Epithelial cell of prostate (primary cell): ENCODE measurements at regions not wholly inside any gene's neighbourhood (a gene's known extent, or its start where the extent isn't known, plus 50 kb on each side); places are given as distances from the start of the nearest gene placed in this dataset.

ENCODE experiments used
- DNase-seq: peaks from one replicate; pipeline ENCODE4 v3.0.0-alpha.2; 2011; ENCODE audit warnings: low read depth, low spot score
- H3K27ac ChIP-seq: fragments of 450-650 bp; 2 replicates; pipeline ENCODE4 v1.5.1; 2017; ENCODE audit warnings: mild to moderate bottlenecking

GRCh38 chr9:84567805-84568204 lies 101.7 kb upstream of the NTRK2 start:
- DNase-seq = no peak
- H3K27ac ChIP-seq = no peak overlapping the region

- no peak for DNase-seq
- H3K27ac ChIP-seq = no peak overlapping the region
Observed at GRCh38 chr9:84570482-84571154, 98.9 kb upstream of the NTRK2 start.

- H3K27ac ChIP-seq = no peak overlapping the region
- DNase-seq = no peak
Observed at GRCh38 chr9:84573083-84573482, 96.4 kb upstream of the NTRK2 start.

- no peak for DNase-seq
Observed at GRCh38 chr9:84575705-84576104, 93.8 kb upstream of the NTRK2 start.

GRCh38 chr9:84583866-84584265 lies 85.7 kb upstream of the NTRK2 start:
- no peak for DNase-seq
- no peak overlapping the region for H3K27ac ChIP-seq

More at GRCh38 chr9:84575705-84576104, 93.8 kb upstream of the NTRK2 start:
- no peak overlapping the region for H3K27ac ChIP-seq

- DNase-seq = no peak
- H3K27ac ChIP-seq = no peak overlapping the region
Observed at GRCh38 chr9:84586662-84587061, 82.9 kb upstream of the NTRK2 start.

- H3K27ac ChIP-seq = no peak overlapping the region
- no peak for DNase-seq
Observed at GRCh38 chr9:84587153-84587552, 82.4 kb upstream of the NTRK2 start.

- no peak overlapping the region for H3K27ac ChIP-seq
- no peak for DNase-seq
Observed at GRCh38 chr9:84589542-84589941, 80.0 kb upstream of the NTRK2 start.

GRCh38 chr9:84590706-84591105 lies 78.8 kb upstream of the NTRK2 start:
- no peak overlapping the region for H3K27ac ChIP-seq
- no peak for DNase-seq

GRCh38 chr9:84592918-84593317 lies 76.6 kb upstream of the NTRK2 start:
- no peak for DNase-seq
- no peak overlapping the region for H3K27ac ChIP-seq

- no peak overlapping the region for H3K27ac ChIP-seq
- DNase-seq = no peak
Observed at GRCh38 chr9:84593352-84593751, 76.2 kb upstream of the NTRK2 start.

- DNase-seq = no peak
- H3K27ac ChIP-seq = no peak overlapping the region
Observed at GRCh38 chr9:84597131-84597530, 72.4 kb upstream of the NTRK2 start.

- no peak for DNase-seq
- H3K27ac ChIP-seq = no peak overlapping the region
Observed at GRCh38 chr9:84598921-84599636, 70.5 kb upstream of the NTRK2 start.

GRCh38 chr9:84600739-84601138 lies 68.8 kb upstream of the NTRK2 start:
- DNase-seq = no peak
- no peak overlapping the region for H3K27ac ChIP-seq

GRCh38 chr9:84604223-84604622 lies 65.3 kb upstream of the NTRK2 start:
- no peak for DNase-seq
- no peak overlapping the region for H3K27ac ChIP-seq

GRCh38 chr9:84609779-84610178 lies 59.8 kb upstream of the NTRK2 start:
- H3K27ac ChIP-seq = no peak overlapping the region
- no peak for DNase-seq

- DNase-seq = no peak
- no peak overlapping the region for H3K27ac ChIP-seq
Observed at GRCh38 chr9:84613431-84613830, 56.1 kb upstream of the NTRK2 start.

GRCh38 chr9:84615544-84615943 lies 54.0 kb upstream of the NTRK2 start:
- DNase-seq = no peak
- no peak overlapping the region for H3K27ac ChIP-seq

- no peak overlapping the region for H3K27ac ChIP-seq
- DNase-seq = no peak
Observed at GRCh38 chr9:84617411-84618029, 52.0 kb upstream of the NTRK2 start.
